Smooth muscle cell (in vitro differentiated cells): ENCODE measurements at regions not wholly inside any gene's neighbourhood (a gene's known extent, or its start where the extent isn't known, plus 50 kb on each side); places are given as distances from the start of the nearest gene placed in this dataset.

ENCODE experiments used
- DNase-seq: peaks from one replicate; lab custom pipeline; 2025; ENCODE audit not compliant: unreplicated experiment; lab: John Stamatoyannopoulos, UW
- H2AFZ ChIP-seq: fragments of 200-600 bp; sonication (generic); 2 replicates; pipeline ENCODE4 v1.6.0; 2016; ENCODE audit warnings: antibody characterized with exemption, low read depth, mild to moderate bottlenecking
- H3F3A ChIP-seq: fragments of 200-600 bp; sonication (generic); 2 replicates; pipeline ENCODE4 v1.6.0; 2017; ENCODE audit warnings: antibody characterized with exemption, low read depth
- H3K27ac ChIP-seq: fragments of 200-600 bp; sonication (generic); 2 replicates; pipeline ENCODE4 v1.5.1; 2016; ENCODE audit warnings: low read depth, mild to moderate bottlenecking
- H3K27me3 ChIP-seq: fragments of 200-600 bp; sonication (generic); 2 replicates; pipeline ENCODE4 v1.6.1; 2016; ENCODE audit warnings: low read depth, mild to moderate bottlenecking
- H3K36me3 ChIP-seq: fragments of 200-600 bp; sonication (generic); 2 replicates; pipeline ENCODE4 v1.5.1; 2016; ENCODE audit warnings: low read depth
- H3K4me1 ChIP-seq: fragments of 200-600 bp; sonication (generic); 2 replicates; pipeline ENCODE4 v1.5.1; 2016; ENCODE audit warnings: low read depth
- H3K4me2 ChIP-seq: fragments of 200-600 bp; sonication (generic); 2 replicates; pipeline ENCODE4 v1.6.0; 2016; ENCODE audit warnings: mild to moderate bottlenecking
- H3K4me3 ChIP-seq: fragments of 200-600 bp; sonication (generic); 2 replicates; pipeline ENCODE4 v1.5.1; 2016; ENCODE audit warnings: mild to moderate bottlenecking
- H3K79me2 ChIP-seq: fragments of 200-600 bp; sonication (generic); 2 replicates; pipeline ENCODE4 v1.6.0; 2016; ENCODE audit warnings: low read depth, mild to moderate bottlenecking
- H3K9ac ChIP-seq: fragments of 200-600 bp; sonication (generic); 2 replicates; pipeline ENCODE4 v1.6.0; 2016; ENCODE audit warnings: low read depth
- H3K9me3 ChIP-seq: fragments of 200-600 bp; sonication (generic); replicated peaks from 2 replicates; pipeline ENCODE4 v1.5.1; 2016; ENCODE audit warnings: low read depth
- H4K20me1 ChIP-seq: fragments of 200-600 bp; sonication (generic); 2 replicates; pipeline ENCODE4 v1.6.0; 2016; ENCODE audit warnings: low read depth
- WGBS: methylation state at CpG from one replicate; pipeline ENCODE4 v1.1.7; 2016; ENCODE audit warnings: low lambda C conversion rate; 5-methylcytosine and 5-hydroxymethylcytosine counted together
- TF ChIP-seq, protein P1 (sequence below): fragments of 200-600 bp; sonication (generic); IDR thresholded peaks from 2 replicates; pipeline ENCODE4 v1.5.1; 2017; ENCODE audit warnings: borderline replicate concordance, mild to moderate bottlenecking, antibody characterized with exemption; ENCODE audit not compliant: insufficient read depth, poor library complexity, severe bottlenecking

DNA sequence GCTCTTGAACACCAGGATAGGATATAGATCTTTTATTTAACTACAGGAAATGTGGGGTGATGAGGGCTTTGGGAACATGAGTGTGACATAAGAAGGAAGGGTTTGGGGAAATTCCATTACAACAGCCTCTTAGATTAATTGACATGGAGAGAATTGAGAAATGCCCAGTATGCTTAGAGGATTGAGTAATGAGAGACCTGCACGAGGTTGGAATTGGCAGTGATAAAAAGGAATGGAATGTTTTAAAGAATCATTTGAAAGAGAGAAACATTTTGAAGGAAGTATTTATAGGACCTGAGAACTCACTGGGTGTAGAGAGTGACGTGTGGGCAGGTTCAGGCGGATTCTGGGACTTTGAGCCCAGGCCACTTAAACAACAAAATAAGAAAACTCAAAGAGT is 227.0 kb downstream of the BMP2 start:
- no peaks in the 10 kb centered on the region for H3K36me3 ChIP-seq
- H3K79me2 ChIP-seq, result no peaks in the 10 kb centered on the region
- H3K9me3 ChIP-seq, result no peaks in the 10 kb centered on the region
- H3K4me1 ChIP-seq, result no peaks in the 10 kb centered on the region
- no peak overlapping the region for H3K4me2 ChIP-seq
- H4K20me1 ChIP-seq, result no peaks in the 10 kb centered on the region
- H3K27me3 ChIP-seq, result no peaks in the 10 kb centered on the region
- H2AFZ ChIP-seq, result no peak overlapping the region
- H3K9ac ChIP-seq, result no peak overlapping the region
- TF ChIP-seq, protein P1, sequence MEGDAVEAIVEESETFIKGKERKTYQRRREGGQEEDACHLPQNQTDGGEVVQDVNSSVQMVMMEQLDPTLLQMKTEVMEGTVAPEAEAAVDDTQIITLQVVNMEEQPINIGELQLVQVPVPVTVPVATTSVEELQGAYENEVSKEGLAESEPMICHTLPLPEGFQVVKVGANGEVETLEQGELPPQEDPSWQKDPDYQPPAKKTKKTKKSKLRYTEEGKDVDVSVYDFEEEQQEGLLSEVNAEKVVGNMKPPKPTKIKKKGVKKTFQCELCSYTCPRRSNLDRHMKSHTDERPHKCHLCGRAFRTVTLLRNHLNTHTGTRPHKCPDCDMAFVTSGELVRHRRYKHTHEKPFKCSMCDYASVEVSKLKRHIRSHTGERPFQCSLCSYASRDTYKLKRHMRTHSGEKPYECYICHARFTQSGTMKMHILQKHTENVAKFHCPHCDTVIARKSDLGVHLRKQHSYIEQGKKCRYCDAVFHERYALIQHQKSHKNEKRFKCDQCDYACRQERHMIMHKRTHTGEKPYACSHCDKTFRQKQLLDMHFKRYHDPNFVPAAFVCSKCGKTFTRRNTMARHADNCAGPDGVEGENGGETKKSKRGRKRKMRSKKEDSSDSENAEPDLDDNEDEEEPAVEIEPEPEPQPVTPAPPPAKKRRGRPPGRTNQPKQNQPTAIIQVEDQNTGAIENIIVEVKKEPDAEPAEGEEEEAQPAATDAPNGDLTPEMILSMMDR, result no peak
- peak overlapping the region; percentile 80 for H3K27ac ChIP-seq
- no peaks in the 10 kb centered on the region for H3F3A ChIP-seq
- DNase-seq, result no peak
- 60% methylated on average over 3 of the region's 3 CpGs for WGBS
- H3K4me3 ChIP-seq, result no peak overlapping the region

DNA sequence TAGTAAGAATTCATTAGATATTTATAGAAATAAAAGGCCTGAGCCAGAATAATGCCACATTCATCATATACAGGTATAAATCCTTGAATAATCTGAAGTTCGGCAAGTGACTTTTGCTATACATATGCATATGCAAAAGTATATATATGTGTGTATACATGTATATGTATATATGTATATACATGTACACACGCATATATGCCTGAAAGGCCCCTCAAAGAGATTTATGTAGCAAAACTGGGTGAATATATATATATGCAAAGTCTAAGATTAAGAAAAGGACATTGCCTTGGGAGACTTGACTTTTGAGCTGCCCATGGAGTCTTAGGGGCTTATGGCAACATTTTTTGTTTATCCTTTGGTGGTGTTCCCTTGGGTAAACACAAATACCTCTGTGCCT is 231.4 kb downstream of the BMP2 start:
- H3K36me3 ChIP-seq, result no peaks in the 10 kb centered on the region
- H3K79me2 ChIP-seq, result no peaks in the 10 kb centered on the region
- TF ChIP-seq, protein P1, result no peak
- H4K20me1 ChIP-seq, result no peaks in the 10 kb centered on the region
- H3K4me3 ChIP-seq, result no peak overlapping the region
- H2AFZ ChIP-seq, result no peak overlapping the region
- H3K4me1 ChIP-seq, result no peaks in the 10 kb centered on the region
- H3K9me3 ChIP-seq, result no peaks in the 10 kb centered on the region
- no peak overlapping the region for H3K27ac ChIP-seq
- DNase-seq, result no peak
- no peaks in the 10 kb centered on the region for H3F3A ChIP-seq
- no peak overlapping the region for H3K4me2 ChIP-seq
- WGBS, result 98% methylated on average over 2 of the region's 2 CpGs
- H3K9ac ChIP-seq, result no peak overlapping the region
- no peaks in the 10 kb centered on the region for H3K27me3 ChIP-seq

DNA sequence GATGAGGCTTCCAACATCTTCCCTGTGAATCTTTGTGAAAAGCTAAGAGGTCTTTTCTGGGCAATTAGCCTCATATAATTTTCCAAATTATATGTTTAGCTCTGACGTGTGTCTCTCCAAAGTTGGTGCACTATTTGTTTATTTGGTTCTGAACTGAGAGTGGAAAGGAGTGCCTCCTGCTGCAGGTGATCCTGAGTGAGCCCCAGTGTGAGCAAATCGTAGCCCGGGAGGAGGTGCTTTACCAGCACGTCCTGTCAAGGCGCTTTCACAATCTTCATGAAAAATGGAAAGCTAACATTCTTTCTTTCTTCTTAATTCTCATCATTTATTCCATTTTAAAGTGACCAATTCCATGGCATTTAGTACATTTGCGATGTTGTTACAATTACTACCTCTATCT is 231.9 kb downstream of the BMP2 start:
- TF ChIP-seq, protein P1, result no peak
- H3K9me3 ChIP-seq, result no peaks in the 10 kb centered on the region
- no peaks in the 10 kb centered on the region for H3F3A ChIP-seq
- H3K79me2 ChIP-seq, result no peaks in the 10 kb centered on the region
- H3K36me3 ChIP-seq, result no peaks in the 10 kb centered on the region
- no peak overlapping the region for H3K9ac ChIP-seq
- no peak overlapping the region for H3K27ac ChIP-seq
- no peaks in the 10 kb centered on the region for H4K20me1 ChIP-seq
- H3K4me1 ChIP-seq, result no peaks in the 10 kb centered on the region
- H3K4me2 ChIP-seq, result no peak overlapping the region
- H3K27me3 ChIP-seq, result no peaks in the 10 kb centered on the region
- DNase-seq, result no peak
- no peak overlapping the region for H2AFZ ChIP-seq
- 81% methylated on average over 6 of the region's 6 CpGs for WGBS
- H3K4me3 ChIP-seq, result no peak overlapping the region

DNA sequence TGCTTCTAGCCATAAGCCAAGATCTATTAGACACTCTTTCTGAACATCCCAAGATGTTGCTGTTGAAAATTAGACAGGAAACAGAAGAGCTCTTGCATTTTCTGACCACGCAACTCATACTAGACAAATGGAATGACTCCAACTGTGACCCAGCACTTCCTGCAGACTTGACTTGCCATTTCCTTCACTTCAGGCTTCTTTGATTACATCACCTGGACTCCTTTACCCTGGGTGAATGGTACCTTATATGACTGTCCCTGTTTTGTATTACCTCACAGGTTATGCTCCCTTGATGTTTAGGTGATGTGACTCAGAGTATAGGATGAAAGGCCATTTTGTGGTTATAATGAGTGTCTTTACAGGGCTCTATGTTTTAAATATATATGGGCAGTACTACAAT is 236.1 kb downstream of the BMP2 start:
- no peak overlapping the region for H3K4me2 ChIP-seq
- H3K9ac ChIP-seq, result no peak overlapping the region
- no peaks in the 10 kb centered on the region for H4K20me1 ChIP-seq
- DNase-seq, result no peak
- H3K27ac ChIP-seq, result no peak overlapping the region
- H3K4me3 ChIP-seq, result no peak overlapping the region
- WGBS, result 83% methylated on average over 1 of the region's 1 CpG
- no peaks in the 10 kb centered on the region for H3K4me1 ChIP-seq
- H3K27me3 ChIP-seq, result no peaks in the 10 kb centered on the region
- H3F3A ChIP-seq, result no peaks in the 10 kb centered on the region
- H3K36me3 ChIP-seq, result no peaks in the 10 kb centered on the region
- TF ChIP-seq, protein P1, result no peak
- H3K79me2 ChIP-seq, result no peaks in the 10 kb centered on the region
- H2AFZ ChIP-seq, result no peak overlapping the region
- no peaks in the 10 kb centered on the region for H3K9me3 ChIP-seq
